GM12892 (cell line): ENCODE measurements at regions not wholly inside any gene's neighbourhood (a gene's known extent, or its start where the extent isn't known, plus 50 kb on each side); places are given as distances from the start of the nearest gene placed in this dataset.

Experiments
- POLR2A ChIP-seq: IDR thresholded peaks from 2 replicates; pipeline ENCODE4 v1.6.1; 2011; ENCODE audit warnings: low read depth, low read length, control low read depth
- POLR2AphosphoS5 ChIP-seq: IDR thresholded peaks from 2 replicates; pipeline ENCODE4 v1.6.1; 2011; ENCODE audit warnings: low read depth, low read length, control low read depth
- TAF1 ChIP-seq: IDR thresholded peaks from 2 replicates; pipeline ENCODE4 v1.6.1; 2011; ENCODE audit warnings: low read depth, mild to moderate bottlenecking, control low read depth, low read length, borderline replicate concordance

GRCh38 chr2:16130906-16131400 lies 190.6 kb downstream of the MYCN start:
- TF ChIP-seq POLR2A (no peak), TAF1 (no peak), POLR2AphosphoS5 (no peak)
